GM18873 (cell line): ENCODE measurements at regions not wholly inside any gene's neighbourhood (a gene's known extent, or its start where the extent isn't known, plus 50 kb on each side); places are given as distances from the start of the nearest gene placed in this dataset.
"Not testable (repeated sequence)": the region's sequence is repeated elsewhere in the genome, so short reads cannot be mapped to it uniquely, and the experiment has no call there.

Experiments
- ATAC-seq: cut with Tn5 transposase; IDR thresholded peaks from one replicate; pipeline ENCODE4 v1.9.1; 2021; ENCODE audit warnings: mild to moderate bottlenecking, moderate library complexity, moderate number of reproducible peaks; ENCODE audit not compliant: unreplicated experiment, low FRiP score

- ATAC-seq = no peak
These were observed 492.1 kb upstream of the SMIM31 start for GRCh38 chr4:164261831-164262230.

GRCh38 chr4:164262508-164262907, 491.4 kb upstream of the SMIM31 start:
- ATAC-seq = not testable (repeated sequence)

GRCh38 chr4:164277414-164277813, 476.5 kb upstream of the SMIM31 start:
- ATAC-seq = not testable (repeated sequence)

GRCh38 chr4:164287173-164287572, 466.8 kb upstream of the SMIM31 start:
- ATAC-seq = no peak

- ATAC-seq = no peak
These were observed 465.4 kb upstream of the SMIM31 start for GRCh38 chr4:164288578-164288977.

- ATAC-seq = no peak
These were observed 460.7 kb upstream of the SMIM31 start for GRCh38 chr4:164293203-164293602.

- ATAC-seq = no peak
These were observed 460.2 kb upstream of the SMIM31 start for GRCh38 chr4:164293743-164294142.

GRCh38 chr4:164301430-164301829, 452.5 kb upstream of the SMIM31 start:
- ATAC-seq = no peak

GRCh38 chr4:164304101-164304639, 449.8 kb upstream of the SMIM31 start:
- ATAC-seq = no peak

- no peak for ATAC-seq
These were observed 449.1 kb upstream of the SMIM31 start for GRCh38 chr4:164304861-164305260.

GRCh38 chr4:164307262-164307661, 446.7 kb upstream of the SMIM31 start:
- ATAC-seq = no peak

- ATAC-seq = no peak
These were observed 441.3 kb upstream of the SMIM31 start for GRCh38 chr4:164312671-164313070.

GRCh38 chr4:164313853-164314252, 440.1 kb upstream of the SMIM31 start:
- ATAC-seq = no peak

- no peak for ATAC-seq
These were observed 435.6 kb upstream of the SMIM31 start for GRCh38 chr4:164318350-164318749.

- no peak for ATAC-seq
These were observed 434.2 kb upstream of the SMIM31 start for GRCh38 chr4:164319688-164320087.

- no peak for ATAC-seq
These were observed 433.1 kb upstream of the SMIM31 start for GRCh38 chr4:164320847-164321246.

- no peak for ATAC-seq
These were observed 427.9 kb upstream of the SMIM31 start for GRCh38 chr4:164326056-164326455.

- ATAC-seq = no peak
These were observed 416.5 kb upstream of the SMIM31 start for GRCh38 chr4:164337219-164337944.

- no peak for ATAC-seq
These were observed 410.4 kb upstream of the SMIM31 start for GRCh38 chr4:164343472-164343976.

- no peak for ATAC-seq
These were observed 408.2 kb upstream of the SMIM31 start for GRCh38 chr4:164345756-164346155.

GRCh38 chr4:164350061-164350460, 403.9 kb upstream of the SMIM31 start:
- no peak for ATAC-seq

GRCh38 chr4:164350716-164351115, 403.2 kb upstream of the SMIM31 start:
- ATAC-seq = not testable (repeated sequence)
